ENCODE measurements at regions not wholly inside any gene's neighbourhood (a gene's known extent, or its start where the extent isn't known, plus 50 kb on each side); places are given as distances from the start of the nearest gene placed in this dataset.

- no peak for TF ChIP-seq CTCF (optimal IDR thresholded peaks at IDR 0.05 in 1 of 3, IDR thresholded peaks at IDR 0.05 in 1 of 3, conservative IDR thresholded peaks at IDR 0.05 in 1 of 3; ENCODE audit: extremely low read depth in 1 of 3, insufficient read depth in 2 of 3, low read length in 3 of 3)
- TF ChIP-seq EZH2 (IDR thresholded peaks at IDR 0.05; ENCODE audit: low read length) = no peak
Measured at GRCh38 chr6:45784250-45784649, 231.4 kb downstream of the CLIC5 start.
